ENCODE measurements at regions not wholly inside any gene's neighbourhood (a gene's known extent, or its start where the extent isn't known, plus 50 kb on each side); places are given as distances from the start of the nearest gene placed in this dataset.
"Not testable (repeated sequence)": the region's sequence is repeated elsewhere in the genome, so short reads cannot be mapped to it uniquely, and the experiment has no call there.

- TF ChIP-seq CTCF (conservative IDR thresholded peaks at IDR 0.05 in 1 of 2, IDR thresholded peaks at IDR 0.05 in 1 of 2; ENCODE audit: low read depth in 1 of 2, low read length in 2 of 2); EZH2 (IDR thresholded peaks at IDR 0.05; ENCODE audit: low read length, missing control alignments): not testable (repeated sequence)
These were observed 121.8 kb downstream of the BRMS1L start for GRCh38 chr14:35947983-35948382.

All from fibroblast of lung (primary cell).